SK-N-SH treated with all-trans-retinoic acid at 6 μM for 48 hours (cell line): ENCODE measurements at regions not wholly inside any gene's neighbourhood (a gene's known extent, or its start where the extent isn't known, plus 50 kb on each side); places are given as distances from the start of the nearest gene placed in this dataset.

Source experiments
- ATAC-seq: fragments of 200-7000 bp; cut with Tn5 transposase; 3 replicates; pipeline ENCODE4 v1.9.1; 2020; ENCODE audit warnings: mild to moderate bottlenecking, moderate library complexity
- ARNTL ChIP-seq: fragments of 450-650 bp; formaldehyde crosslinking; IDR thresholded peaks from 2 replicates; pipeline ENCODE4 v1.5.0; 2020; ENCODE audit warnings: low read depth, mild to moderate bottlenecking, moderate library complexity, borderline replicate concordance
- BACH2 ChIP-seq: fragments of 250-450 bp; sonication (Bioruptor Pico); IDR thresholded peaks from 2 replicates; pipeline ENCODE4 v1.9.0; 2021; ENCODE audit warnings: mild to moderate bottlenecking, borderline replicate concordance
- CSDC2 ChIP-seq: fragments of 250-450 bp; sonication (Bioruptor Pico); IDR thresholded peaks from 2 replicates; pipeline ENCODE4 v1.5.0; 2020; ENCODE audit warnings: mild to moderate bottlenecking, moderate library complexity
- CSRNP3 ChIP-seq: fragments of 250-450 bp; sonication (Bioruptor Pico); IDR thresholded peaks from 2 replicates; pipeline ENCODE4 v1.5.1; 2021; ENCODE audit warnings: mild to moderate bottlenecking, moderate library complexity
- ESRRG ChIP-seq: fragments of 250-450 bp; sonication (Bioruptor Pico); IDR thresholded peaks from 2 replicates; pipeline ENCODE4 v1.6.1; 2021; ENCODE audit warnings: mild to moderate bottlenecking
- GLIS3 ChIP-seq: fragments of 250-450 bp; sonication (Bioruptor Pico); IDR thresholded peaks from 2 replicates; pipeline ENCODE4 v1.5.0; 2020; ENCODE audit warnings: mild to moderate bottlenecking, moderate library complexity
- ISL1 ChIP-seq: fragments of 250-450 bp; sonication (Bioruptor Pico); IDR thresholded peaks from 2 replicates; pipeline ENCODE4 v2.1.2; 2022; ENCODE audit warnings: mild to moderate bottlenecking, moderate library complexity
- OSR1 ChIP-seq: fragments of 250-450 bp; sonication (Bioruptor Pico); IDR thresholded peaks from 2 replicates; pipeline ENCODE4 v1.8.0; 2022; ENCODE audit warnings: moderate library complexity, mild to moderate bottlenecking, inconsistent platforms
- PATZ1 ChIP-seq: fragments of 250-450 bp; sonication (Bioruptor Pico); IDR thresholded peaks from 2 replicates; pipeline ENCODE4 v1.8.0; 2020; ENCODE audit warnings: mild to moderate bottlenecking, moderate library complexity, borderline replicate concordance
- PPARA ChIP-seq: fragments of 250-450 bp; sonication (Bioruptor Pico); IDR thresholded peaks from 2 replicates; pipeline ENCODE4 v1.5.0; 2020; ENCODE audit warnings: mild to moderate bottlenecking, borderline replicate concordance
- RARB ChIP-seq: fragments of 250-450 bp; sonication (Bioruptor Pico); IDR thresholded peaks from 2 replicates; pipeline ENCODE4 v1.8.0; 2021; ENCODE audit warnings: mild to moderate bottlenecking, moderate library complexity
- SNAI2 ChIP-seq: fragments of 250-450 bp; sonication (Bioruptor Pico); IDR thresholded peaks from 2 replicates; pipeline ENCODE4 v1.5.0; 2020; ENCODE audit warnings: mild to moderate bottlenecking, moderate library complexity
- TCF4 ChIP-seq: fragments of 250-450 bp; sonication (Bioruptor Pico); IDR thresholded peaks from 2 replicates; pipeline ENCODE4 v1.8.0; 2021; ENCODE audit warnings: mild to moderate bottlenecking, moderate library complexity, borderline replicate concordance
- TOX ChIP-seq: fragments of 250-450 bp; sonication (Bioruptor Pico); IDR thresholded peaks from 2 replicates; pipeline ENCODE4 v1.8.0; 2021; ENCODE audit warnings: mild to moderate bottlenecking, moderate library complexity, borderline replicate concordance
- ZC3H10 ChIP-seq: fragments of 250-450 bp; sonication (Bioruptor Pico); IDR thresholded peaks from 2 replicates; pipeline ENCODE4 v1.5.1; 2021; ENCODE audit warnings: mild to moderate bottlenecking, moderate library complexity
- ZFP30 ChIP-seq: fragments of 450-650 bp; formaldehyde crosslinking; IDR thresholded peaks from 2 replicates; pipeline ENCODE4 v1.5.0; 2022; ENCODE audit warnings: mild to moderate bottlenecking, moderate library complexity
- ZNF70 ChIP-seq: fragments of 450-650 bp; formaldehyde crosslinking; IDR thresholded peaks from 2 replicates; pipeline ENCODE4 v1.5.0; 2020; ENCODE audit warnings: mild to moderate bottlenecking, moderate library complexity
- ZNF8 ChIP-seq: fragments of 450-650 bp; formaldehyde crosslinking; IDR thresholded peaks from 2 replicates; pipeline ENCODE4 v1.5.0; 2020; ENCODE audit warnings: mild to moderate bottlenecking, moderate library complexity
- TF ChIP-seq, protein P1 (sequence below): fragments of 250-450 bp; sonication (Bioruptor Pico); IDR thresholded peaks from 2 replicates; pipeline ENCODE4 v1.5.1; 2020; ENCODE audit warnings: low read depth, mild to moderate bottlenecking, moderate library complexity

GRCh38 chr9:81171689-81172088 lies 517.7 kb downstream of the TLE1 start:
- ATAC-seq: no peak
- TF ChIP-seq BACH2 (CRISPR knock-in tag) (no peak), ZC3H10 (CRISPR knock-in tag) (no peak), ZFP30 (no peak), TCF4 (CRISPR knock-in tag) (no peak), ZNF70 (CRISPR knock-in tag) (no peak), PATZ1 (CRISPR knock-in tag) (no peak)

- no peak for TF ChIP-seq PPARA (CRISPR knock-in tag)
- TF ChIP-seq GLIS3: no peak
- no peak for TF ChIP-seq ESRRG (CRISPR knock-in tag)
- TF ChIP-seq BACH2 (CRISPR knock-in tag): no peak
- no peak for TF ChIP-seq ZFP30
- TF ChIP-seq OSR1 (CRISPR knock-in tag): no peak
- no peak for TF ChIP-seq TOX (CRISPR knock-in tag)
- no peak for ATAC-seq
These were observed 527.0 kb downstream of the TLE1 start for GRCh38 chr9:81162361-81162760.

DNA sequence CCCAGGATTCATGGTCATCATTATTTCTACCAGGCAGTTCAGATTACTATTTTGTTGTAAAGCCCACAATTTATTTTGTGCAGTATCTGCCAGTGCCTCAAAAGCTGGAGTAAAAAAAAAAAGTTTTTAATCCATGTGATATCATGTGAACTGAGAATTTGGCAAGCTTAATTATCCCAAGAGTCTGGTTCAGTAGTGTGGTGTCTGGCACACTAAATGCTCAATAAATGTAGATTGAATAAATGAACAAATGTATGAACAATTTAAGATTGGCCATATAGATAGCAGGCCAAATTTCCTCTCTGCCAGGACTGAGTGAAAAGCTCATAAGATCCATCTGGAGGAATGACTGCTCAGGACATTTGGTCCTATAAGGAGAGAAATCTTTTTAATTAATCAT lies 533.0 kb downstream of the TLE1 start:
- TF ChIP-seq ZNF70 (CRISPR knock-in tag) (no peak), ZNF8 (CRISPR knock-in tag) (no peak), ARNTL (no peak), ZFP30 (no peak)
- TF ChIP-seq, all 23 proteins: peak for 0
- ATAC-seq: no peak

DNA sequence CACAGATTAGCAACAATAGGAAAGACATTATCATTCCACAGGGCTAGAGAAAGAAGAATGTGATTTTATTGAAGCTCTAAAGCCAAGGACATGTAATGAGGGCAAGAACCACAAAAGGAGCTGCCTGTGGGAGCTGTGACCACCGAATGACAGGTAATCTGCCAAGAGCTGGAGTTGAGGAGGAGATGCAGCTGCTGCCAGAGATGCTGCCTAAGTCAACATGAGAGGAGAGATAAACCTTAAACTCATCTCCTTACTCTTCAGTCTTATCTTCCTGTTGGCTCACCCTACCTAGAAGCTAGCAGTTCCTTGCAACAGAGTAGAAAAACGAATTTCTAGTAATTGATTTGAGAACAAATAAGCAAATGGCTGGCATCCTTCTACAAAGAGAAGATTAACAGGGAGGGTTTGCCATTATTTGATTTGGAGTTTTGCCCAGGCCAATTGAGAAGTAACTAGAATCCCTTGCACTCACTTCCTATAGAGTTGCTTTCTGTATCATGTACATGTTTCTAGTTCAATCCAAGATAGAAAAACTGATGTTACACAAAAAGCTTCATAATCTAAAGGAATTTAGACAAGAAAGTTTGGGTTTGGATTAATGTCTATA lies 539.2 kb downstream of the TLE1 start:
- TF ChIP-seq PATZ1 (CRISPR knock-in tag): no peak
- TF ChIP-seq SNAI2 (CRISPR knock-in tag): no peak
- TF ChIP-seq, all 23 proteins: peak for 0
- ATAC-seq: no peak

- TF ChIP-seq ZNF8 (CRISPR knock-in tag): no peak
- TF ChIP-seq ZC3H10 (CRISPR knock-in tag): no peak
- peak; percentile 50 for TF ChIP-seq ISL1 (CRISPR knock-in tag)
- TF ChIP-seq ARNTL: no peak
- TF ChIP-seq CSDC2 (CRISPR knock-in tag): no peak
- no peak for TF ChIP-seq CSRNP3 (CRISPR knock-in tag)
- TF ChIP-seq PATZ1 (CRISPR knock-in tag): no peak
- TF ChIP-seq SNAI2 (CRISPR knock-in tag): no peak
- no peak for ATAC-seq
These were observed 542.5 kb downstream of the TLE1 start for GRCh38 chr9:81146684-81147337.

DNA sequence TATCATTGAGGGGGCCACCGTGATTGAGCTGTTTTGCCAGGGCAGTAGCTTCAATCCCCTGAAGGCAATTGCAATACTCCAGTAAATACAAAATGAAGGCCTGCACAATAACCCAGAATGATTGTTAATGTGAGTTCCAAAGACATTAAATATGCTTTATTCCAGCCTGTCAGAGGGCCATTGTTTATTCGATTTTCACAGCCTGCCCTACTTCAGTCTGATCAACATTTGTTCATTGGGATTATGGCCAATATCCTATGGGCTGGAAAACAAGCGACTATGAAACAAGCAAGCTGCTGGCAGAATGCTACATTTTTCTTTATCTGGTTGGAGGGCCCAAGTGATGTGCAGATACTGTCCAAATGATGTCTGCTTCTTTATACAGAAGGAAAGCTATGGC lies 543.1 kb downstream of the TLE1 start:
- no peak for ATAC-seq
- TF ChIP-seq PPARA (CRISPR knock-in tag): no peak
- TF ChIP-seq CSRNP3 (CRISPR knock-in tag): no peak
- TF ChIP-seq, protein P1, sequence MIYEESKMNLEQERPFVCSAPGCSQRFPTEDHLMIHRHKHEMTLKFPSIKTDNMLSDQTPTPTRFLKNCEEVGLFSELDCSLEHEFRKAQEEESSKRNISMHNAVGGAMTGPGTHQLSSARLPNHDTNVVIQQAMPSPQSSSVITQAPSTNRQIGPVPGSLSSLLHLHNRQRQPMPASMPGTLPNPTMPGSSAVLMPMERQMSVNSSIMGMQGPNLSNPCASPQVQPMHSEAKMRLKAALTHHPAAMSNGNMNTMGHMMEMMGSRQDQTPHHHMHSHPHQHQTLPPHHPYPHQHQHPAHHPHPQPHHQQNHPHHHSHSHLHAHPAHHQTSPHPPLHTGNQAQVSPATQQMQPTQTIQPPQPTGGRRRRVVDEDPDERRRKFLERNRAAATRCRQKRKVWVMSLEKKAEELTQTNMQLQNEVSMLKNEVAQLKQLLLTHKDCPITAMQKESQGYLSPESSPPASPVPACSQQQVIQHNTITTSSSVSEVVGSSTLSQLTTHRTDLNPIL (CRISPR knock-in tag): no peak
- no peak for TF ChIP-seq CSDC2 (CRISPR knock-in tag)
- TF ChIP-seq ZFP30: no peak
- TF ChIP-seq RARB (CRISPR knock-in tag): no peak
